ENCODE measurements at regions not wholly inside any gene's neighbourhood (a gene's known extent, or its start where the extent isn't known, plus 50 kb on each side); places are given as distances from the start of the nearest gene placed in this dataset.

DNA sequence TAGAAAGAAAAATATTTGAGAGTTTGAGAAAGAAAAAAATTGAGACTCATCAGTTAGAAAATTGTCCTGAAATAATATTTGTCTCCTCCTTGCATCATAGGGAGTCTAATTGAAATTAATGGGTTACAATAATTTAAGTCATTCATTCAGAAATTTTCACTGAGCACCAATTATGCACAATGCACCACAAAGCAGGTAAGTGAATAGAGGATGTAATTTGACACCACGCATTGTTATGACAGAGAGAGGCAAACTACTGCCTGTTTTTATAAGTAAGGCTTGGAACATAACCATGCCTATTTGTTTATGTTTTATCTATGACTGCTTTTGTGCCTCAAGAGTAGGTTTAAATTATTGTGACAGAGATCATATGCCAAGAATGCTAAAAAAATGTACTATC is 537.9 kb upstream of the FAT3 start:
- Histone ChIP-seq H3K4me1 (ENCODE audit: control insufficient read depth, insufficient read depth, low read length) (no peaks in the 10 kb centered on the region), H3K4me3 (ENCODE audit: low read length in 2 of 2) (no peak overlapping the region), H3K9me3 (ENCODE audit: control insufficient read depth in 2 of 2, low read length in 2 of 2) (no peaks in the 10 kb centered on the region), H3K27ac (ENCODE audit: low read length) (no peak overlapping the region), H3K9ac (ENCODE audit: low read length in 2 of 2) (no peak overlapping the region), H3K27me3 (ENCODE audit: control insufficient read depth in 1 of 2, insufficient read depth in 2 of 2, low read length in 2 of 2) (no peaks in the 10 kb centered on the region), H3K36me3 (ENCODE audit: control insufficient read depth in 2 of 2, insufficient read depth in 2 of 2, low read length in 2 of 2) (no peaks in the 10 kb centered on the region)

DNA sequence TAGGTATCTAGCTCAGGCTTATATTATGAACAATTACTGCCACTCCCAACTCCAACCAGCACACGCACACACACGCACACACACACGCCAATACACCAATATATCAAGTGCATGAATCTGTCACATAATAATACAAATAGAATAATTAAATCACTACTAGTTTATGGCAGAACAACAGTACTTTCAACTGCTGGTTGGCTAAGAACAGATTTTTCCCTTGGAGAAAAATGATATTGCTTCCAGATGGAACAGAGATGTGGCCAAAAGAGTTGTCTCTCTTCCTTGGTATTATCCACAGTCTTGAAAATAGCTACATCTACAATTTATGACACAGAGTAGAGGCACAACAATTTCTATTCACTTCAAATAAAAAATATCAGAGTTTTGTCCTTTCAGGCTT is 538.3 kb upstream of the FAT3 start:
- no peak overlapping the region for H3K9ac ChIP-seq (ENCODE audit: low read length in 2 of 2)

GRCh38 chr11:91673705-91674104 is 550.9 kb upstream of the FAT3 start:
- Histone ChIP-seq H3K36me3 (ENCODE audit: control insufficient read depth in 2 of 2, insufficient read depth in 2 of 2, low read length in 2 of 2) (no peaks in the 10 kb centered on the region), H3K9ac (ENCODE audit: low read length in 2 of 2) (no peak overlapping the region), H3K4me3 (ENCODE audit: low read length in 2 of 2) (no peak overlapping the region), H3K9me3 (ENCODE audit: control insufficient read depth in 2 of 2, low read length in 2 of 2) (no peaks in the 10 kb centered on the region), H3K27me3 (ENCODE audit: control insufficient read depth in 1 of 2, insufficient read depth in 2 of 2, low read length in 2 of 2) (no peaks in the 10 kb centered on the region), H3K27ac (ENCODE audit: low read length) (no peak overlapping the region), H3K4me1 (ENCODE audit: control insufficient read depth, insufficient read depth, low read length) (no peaks in the 10 kb centered on the region)

More for the DNA sequence above, 538.3 kb upstream of the FAT3 start:
- Histone ChIP-seq H3K4me1 (ENCODE audit: control insufficient read depth, insufficient read depth, low read length) (no peaks in the 10 kb centered on the region), H3K27ac (ENCODE audit: low read length) (no peak overlapping the region), H3K36me3 (ENCODE audit: control insufficient read depth in 2 of 2, insufficient read depth in 2 of 2, low read length in 2 of 2) (no peaks in the 10 kb centered on the region), H3K9me3 (ENCODE audit: control insufficient read depth in 2 of 2, low read length in 2 of 2) (no peaks in the 10 kb centered on the region), H3K4me3 (ENCODE audit: low read length in 2 of 2) (no peak overlapping the region), H3K27me3 (ENCODE audit: control insufficient read depth in 1 of 2, insufficient read depth in 2 of 2, low read length in 2 of 2) (no peaks in the 10 kb centered on the region)

GRCh38 chr11:91664521-91664920 is 560.1 kb upstream of the FAT3 start:
- Histone ChIP-seq H3K9ac (ENCODE audit: low read length in 2 of 2) (no peak overlapping the region), H3K9me3 (ENCODE audit: control insufficient read depth in 2 of 2, low read length in 2 of 2) (no peaks in the 10 kb centered on the region), H3K4me1 (ENCODE audit: control insufficient read depth, insufficient read depth, low read length) (no peaks in the 10 kb centered on the region), H3K27ac (ENCODE audit: low read length) (no peak overlapping the region), H3K27me3 (ENCODE audit: control insufficient read depth in 1 of 2, insufficient read depth in 2 of 2, low read length in 2 of 2) (no peaks in the 10 kb centered on the region), H3K36me3 (ENCODE audit: control insufficient read depth in 2 of 2, insufficient read depth in 2 of 2, low read length in 2 of 2) (no peaks in the 10 kb centered on the region), H3K4me3 (ENCODE audit: low read length in 2 of 2) (no peak overlapping the region)

- Histone ChIP-seq H3K9me3 (ENCODE audit: control insufficient read depth in 2 of 2, low read length in 2 of 2) (no peaks in the 10 kb centered on the region), H3K27ac (ENCODE audit: low read length) (no peak overlapping the region), H3K36me3 (ENCODE audit: control insufficient read depth in 2 of 2, insufficient read depth in 2 of 2, low read length in 2 of 2) (no peaks in the 10 kb centered on the region), H3K4me1 (ENCODE audit: control insufficient read depth, insufficient read depth, low read length) (no peaks in the 10 kb centered on the region), H3K27me3 (ENCODE audit: control insufficient read depth in 1 of 2, insufficient read depth in 2 of 2, low read length in 2 of 2) (no peaks in the 10 kb centered on the region), H3K9ac (ENCODE audit: low read length in 2 of 2) (no peak overlapping the region), H3K4me3 (ENCODE audit: low read length in 2 of 2) (no peak overlapping the region)
These were observed 564.6 kb upstream of the FAT3 start for GRCh38 chr11:91660036-91660435.

GRCh38 chr11:91654686-91655085 is 569.9 kb upstream of the FAT3 start:
- Histone ChIP-seq H3K4me3 (ENCODE audit: low read length in 2 of 2) (no peak overlapping the region), H3K9me3 (ENCODE audit: control insufficient read depth in 2 of 2, low read length in 2 of 2) (no peaks in the 10 kb centered on the region), H3K27me3 (ENCODE audit: control insufficient read depth in 1 of 2, insufficient read depth in 2 of 2, low read length in 2 of 2) (no peaks in the 10 kb centered on the region), H3K4me1 (ENCODE audit: control insufficient read depth, insufficient read depth, low read length) (no peaks in the 10 kb centered on the region), H3K9ac (ENCODE audit: low read length in 2 of 2) (no peak overlapping the region), H3K27ac (ENCODE audit: low read length) (no peak overlapping the region), H3K36me3 (ENCODE audit: control insufficient read depth in 2 of 2, insufficient read depth in 2 of 2, low read length in 2 of 2) (no peaks in the 10 kb centered on the region)

DNA sequence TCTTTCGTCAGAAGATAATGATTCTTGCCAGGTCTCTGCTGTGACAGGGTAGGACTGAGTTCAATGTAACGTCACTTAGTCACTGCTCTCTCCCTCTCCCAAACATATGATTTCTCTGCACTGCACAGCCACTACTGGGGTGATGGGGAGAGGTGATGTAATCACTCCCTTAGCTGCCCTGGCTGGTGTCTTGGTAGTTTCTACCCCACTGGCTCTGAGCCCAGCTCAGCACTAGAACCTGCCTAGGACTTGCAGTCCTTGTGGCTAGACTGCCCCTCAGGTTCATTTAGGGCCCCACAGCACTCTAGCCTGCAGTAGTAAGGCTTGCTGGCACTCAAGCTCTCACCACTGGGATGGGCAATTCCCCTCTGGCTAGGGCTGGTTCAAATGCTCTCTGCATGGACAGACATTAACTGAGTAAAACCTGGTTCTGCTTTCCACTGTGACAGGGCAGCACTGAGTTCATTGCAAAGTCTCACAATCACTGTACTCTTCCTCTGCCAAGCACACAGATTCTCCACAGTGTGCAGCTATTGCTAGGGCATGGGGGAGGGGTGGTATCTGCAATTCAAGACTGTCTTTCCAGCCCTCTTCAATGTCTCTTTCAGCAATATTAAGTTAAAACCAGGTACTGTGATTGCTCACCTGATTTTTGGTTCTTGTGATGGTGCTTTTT is 571.4 kb upstream of the FAT3 start:
- no peaks in the 10 kb centered on the region for H3K4me1 ChIP-seq (ENCODE audit: control insufficient read depth, insufficient read depth, low read length)
- no peak overlapping the region for H3K4me3 ChIP-seq (ENCODE audit: low read length in 2 of 2)
- no peak overlapping the region for H3K9ac ChIP-seq (ENCODE audit: low read length in 2 of 2)
- H3K9me3 ChIP-seq (ENCODE audit: control insufficient read depth in 2 of 2, low read length in 2 of 2), result no peaks in the 10 kb centered on the region
- H3K36me3 ChIP-seq (ENCODE audit: control insufficient read depth in 2 of 2, insufficient read depth in 2 of 2, low read length in 2 of 2), result no peaks in the 10 kb centered on the region
- no peak overlapping the region for H3K27ac ChIP-seq (ENCODE audit: low read length)
- H3K27me3 ChIP-seq (ENCODE audit: control insufficient read depth in 1 of 2, insufficient read depth in 2 of 2, low read length in 2 of 2), result no peaks in the 10 kb centered on the region

DNA sequence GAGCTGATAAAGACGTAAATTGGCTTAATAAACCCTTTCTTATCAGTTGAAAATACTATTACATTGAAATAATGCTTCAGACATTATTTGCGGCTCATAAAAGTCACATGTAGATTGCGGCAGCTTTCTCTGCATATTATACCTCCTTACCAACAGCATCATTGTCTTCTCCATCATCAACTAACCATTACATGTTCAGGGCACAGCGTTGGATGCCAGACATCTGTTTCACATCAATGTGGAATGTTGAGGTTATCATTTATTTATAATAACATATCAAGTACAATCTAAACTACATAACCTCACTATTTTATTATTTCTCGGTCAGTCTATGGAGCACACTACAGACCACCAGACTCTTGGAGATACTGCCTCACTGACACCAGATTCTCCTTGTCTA is 573.8 kb upstream of the FAT3 start:
- H3K27me3 ChIP-seq (ENCODE audit: control insufficient read depth in 1 of 2, insufficient read depth in 2 of 2, low read length in 2 of 2), result no peaks in the 10 kb centered on the region
- no peaks in the 10 kb centered on the region for H3K4me1 ChIP-seq (ENCODE audit: control insufficient read depth, insufficient read depth, low read length)
- no peak overlapping the region for H3K4me3 ChIP-seq (ENCODE audit: low read length in 2 of 2)
- H3K9ac ChIP-seq (ENCODE audit: low read length in 2 of 2), result no peak overlapping the region
- H3K36me3 ChIP-seq (ENCODE audit: control insufficient read depth in 2 of 2, insufficient read depth in 2 of 2, low read length in 2 of 2), result no peaks in the 10 kb centered on the region
- no peak overlapping the region for H3K27ac ChIP-seq (ENCODE audit: low read length)
- H3K9me3 ChIP-seq (ENCODE audit: control insufficient read depth in 2 of 2, low read length in 2 of 2), result no peaks in the 10 kb centered on the region

DNA sequence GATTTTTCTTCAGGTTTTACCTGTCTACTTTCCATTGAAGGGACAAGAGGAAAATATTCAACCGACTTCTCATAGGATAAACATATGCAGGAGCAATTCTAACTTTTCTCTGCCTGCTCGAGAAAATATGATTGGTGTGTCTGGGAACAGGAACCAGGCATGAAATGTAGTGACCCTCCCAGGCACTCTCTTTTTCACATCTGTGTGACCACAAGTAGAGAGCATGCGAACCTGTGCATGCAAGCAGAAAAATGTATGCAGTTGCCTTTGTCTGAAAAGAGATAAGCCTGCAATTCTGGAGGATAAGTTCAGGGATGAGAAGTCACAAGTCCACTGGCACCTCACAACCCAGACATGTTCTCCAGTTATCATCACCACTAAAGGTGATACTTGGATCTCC is 583.5 kb upstream of the FAT3 start:
- H3K4me3 ChIP-seq (ENCODE audit: low read length in 2 of 2), result no peak overlapping the region
- no peaks in the 10 kb centered on the region for H3K4me1 ChIP-seq (ENCODE audit: control insufficient read depth, insufficient read depth, low read length)
- no peaks in the 10 kb centered on the region for H3K36me3 ChIP-seq (ENCODE audit: control insufficient read depth in 2 of 2, insufficient read depth in 2 of 2, low read length in 2 of 2)
- no peaks in the 10 kb centered on the region for H3K27me3 ChIP-seq (ENCODE audit: control insufficient read depth in 1 of 2, insufficient read depth in 2 of 2, low read length in 2 of 2)
- H3K9ac ChIP-seq (ENCODE audit: low read length in 2 of 2), result no peak overlapping the region
- no peaks in the 10 kb centered on the region for H3K9me3 ChIP-seq (ENCODE audit: control insufficient read depth in 2 of 2, low read length in 2 of 2)
- no peak overlapping the region for H3K27ac ChIP-seq (ENCODE audit: low read length)

DNA sequence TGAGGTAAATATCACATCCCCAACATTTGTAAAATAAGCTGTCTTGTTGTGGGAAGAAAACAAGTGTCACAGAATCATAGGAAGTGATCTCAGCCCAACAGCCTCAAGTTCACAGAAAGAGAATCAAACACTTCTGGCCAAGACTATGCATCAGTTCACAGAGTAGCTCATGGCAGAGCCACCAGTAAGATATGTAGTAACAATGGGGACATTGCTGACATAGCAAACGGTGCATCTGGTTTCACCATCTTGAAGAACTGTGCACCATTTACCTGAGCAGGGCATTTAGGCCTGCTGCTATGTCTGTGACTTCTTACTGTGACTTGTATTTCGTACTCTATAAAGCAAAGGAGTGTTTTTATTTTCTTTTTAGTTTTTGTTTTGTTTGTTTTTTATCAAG is 585.3 kb upstream of the FAT3 start:
- H3K36me3 ChIP-seq (ENCODE audit: control insufficient read depth in 2 of 2, insufficient read depth in 2 of 2, low read length in 2 of 2), result no peaks in the 10 kb centered on the region
- no peak overlapping the region for H3K4me3 ChIP-seq (ENCODE audit: low read length in 2 of 2)
- H3K4me1 ChIP-seq (ENCODE audit: control insufficient read depth, insufficient read depth, low read length), result no peaks in the 10 kb centered on the region
- no peak overlapping the region for H3K9ac ChIP-seq (ENCODE audit: low read length in 2 of 2)
- no peak overlapping the region for H3K27ac ChIP-seq (ENCODE audit: low read length)
- no peaks in the 10 kb centered on the region for H3K9me3 ChIP-seq (ENCODE audit: control insufficient read depth in 2 of 2, low read length in 2 of 2)
- no peaks in the 10 kb centered on the region for H3K27me3 ChIP-seq (ENCODE audit: control insufficient read depth in 1 of 2, insufficient read depth in 2 of 2, low read length in 2 of 2)

DNA sequence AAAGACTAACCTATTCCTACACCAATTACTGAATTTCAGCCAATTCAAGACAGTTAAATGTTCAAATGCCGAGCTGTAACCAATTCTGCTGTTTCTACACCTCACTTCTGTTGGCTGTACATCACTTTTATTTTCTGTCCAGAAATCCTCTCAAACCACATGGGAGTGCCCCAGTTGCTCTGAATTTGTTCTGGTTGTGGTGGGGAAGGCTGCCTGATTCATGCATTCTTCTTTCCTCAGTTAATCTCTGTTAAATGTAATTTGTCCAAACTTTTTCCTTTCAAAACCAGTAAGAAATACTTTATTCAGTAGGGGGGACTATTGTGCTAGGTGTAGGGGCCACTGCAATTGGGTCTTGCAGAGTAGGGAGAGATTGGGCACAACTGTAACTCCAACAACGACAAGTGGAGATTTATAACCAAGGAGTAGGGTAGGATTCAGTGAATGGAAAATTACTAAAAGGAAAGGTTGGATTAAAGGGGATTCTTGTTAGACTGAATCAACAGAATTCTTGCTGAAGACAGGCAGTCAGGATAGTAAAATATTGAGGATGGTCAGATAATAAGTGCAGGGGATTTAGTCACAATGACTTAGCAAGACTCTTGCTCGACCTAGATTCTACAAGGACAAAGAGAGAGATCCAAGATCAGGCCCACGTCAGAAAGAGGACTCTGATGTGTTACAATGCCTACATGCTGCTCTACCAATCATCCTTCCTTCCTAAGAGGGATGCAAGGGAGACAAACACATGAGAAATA is 593.5 kb upstream of the FAT3 start:
- Histone ChIP-seq H3K9me3 (ENCODE audit: control insufficient read depth in 2 of 2, low read length in 2 of 2) (no peaks in the 10 kb centered on the region), H3K36me3 (ENCODE audit: control insufficient read depth in 2 of 2, insufficient read depth in 2 of 2, low read length in 2 of 2) (no peaks in the 10 kb centered on the region), H3K9ac (ENCODE audit: low read length in 2 of 2) (no peak overlapping the region), H3K27ac (ENCODE audit: low read length) (no peak overlapping the region), H3K4me3 (ENCODE audit: low read length in 2 of 2) (no peak overlapping the region), H3K27me3 (ENCODE audit: control insufficient read depth in 1 of 2, insufficient read depth in 2 of 2, low read length in 2 of 2) (no peaks in the 10 kb centered on the region), H3K4me1 (ENCODE audit: control insufficient read depth, insufficient read depth, low read length) (no peaks in the 10 kb centered on the region)

Measured in stomach smooth muscle (tissue), 2 donors.